Osteoblast (primary cell): ENCODE measurements at regions not wholly inside any gene's neighbourhood (a gene's known extent, or its start where the extent isn't known, plus 50 kb on each side); places are given as distances from the start of the nearest gene placed in this dataset.

Experiments used
- DNase-seq: peaks from one replicate; pipeline ENCODE4 v3.0.0; 2011; ENCODE audit warnings: low spot score, mixed read lengths; ENCODE audit not compliant: insufficient read length; ENCODE audit errors: missing footprints
- H2AFZ ChIP-seq: 2 replicates; pipeline ENCODE4 v1.6.0; 2011; ENCODE audit warnings: mild to moderate bottlenecking, low read length
- H3K27ac ChIP-seq: 2 replicates; pipeline ENCODE4 v1.5.1; 2011; ENCODE audit warnings: mild to moderate bottlenecking, low read depth, low read length, moderate library complexity
- H3K27me3 ChIP-seq: 2 replicates; pipeline ENCODE4 v1.6.0; 2012; ENCODE audit warnings: mild to moderate bottlenecking, control low read depth, inconsistent platforms, low read length, moderate library complexity; ENCODE audit not compliant: insufficient read depth
- H3K36me3 ChIP-seq: 2 replicates; pipeline ENCODE4 v1.5.1; 2011; ENCODE audit warnings: mild to moderate bottlenecking, low read length, control low read depth, moderate library complexity; ENCODE audit not compliant: insufficient read depth
- H3K4me1 ChIP-seq: 2 replicates; pipeline ENCODE4 v1.5.1; 2011; ENCODE audit warnings: mild to moderate bottlenecking, low read length, control low read depth, moderate library complexity; ENCODE audit not compliant: insufficient read depth
- H3K4me2 ChIP-seq: 2 replicates; pipeline ENCODE4 v1.6.0; 2011; ENCODE audit warnings: mild to moderate bottlenecking, low read length; ENCODE audit not compliant: insufficient read depth
- H3K4me3 ChIP-seq: fragments of 200-600 bp; sonication (generic); 3 replicates; pipeline ENCODE4 v1.5.1; 2012; ENCODE audit warnings: mild to moderate bottlenecking, low read length, inconsistent platforms; ENCODE audit not compliant: insufficient read depth
- H3K79me2 ChIP-seq: 2 replicates; pipeline ENCODE4 v1.6.0; 2012; ENCODE audit warnings: mild to moderate bottlenecking, low read length, control low read depth, inconsistent platforms; ENCODE audit not compliant: insufficient read depth
- H3K9me3 ChIP-seq: 2 replicates; pipeline ENCODE4 v1.5.1; 2011; ENCODE audit warnings: low read depth, low read length, control low read depth
- H4K20me1 ChIP-seq: 2 replicates; pipeline ENCODE4 v1.6.0; 2012; ENCODE audit warnings: mild to moderate bottlenecking, low read length, control low read depth; ENCODE audit not compliant: insufficient read depth
- TF ChIP-seq, protein P1 (sequence below): IDR thresholded peaks from 2 replicates; pipeline ENCODE4 v1.5.1; 2011; ENCODE audit warnings: mild to moderate bottlenecking, low read depth, low read length, moderate library complexity; ENCODE audit errors: extremely low read depth

DNA sequence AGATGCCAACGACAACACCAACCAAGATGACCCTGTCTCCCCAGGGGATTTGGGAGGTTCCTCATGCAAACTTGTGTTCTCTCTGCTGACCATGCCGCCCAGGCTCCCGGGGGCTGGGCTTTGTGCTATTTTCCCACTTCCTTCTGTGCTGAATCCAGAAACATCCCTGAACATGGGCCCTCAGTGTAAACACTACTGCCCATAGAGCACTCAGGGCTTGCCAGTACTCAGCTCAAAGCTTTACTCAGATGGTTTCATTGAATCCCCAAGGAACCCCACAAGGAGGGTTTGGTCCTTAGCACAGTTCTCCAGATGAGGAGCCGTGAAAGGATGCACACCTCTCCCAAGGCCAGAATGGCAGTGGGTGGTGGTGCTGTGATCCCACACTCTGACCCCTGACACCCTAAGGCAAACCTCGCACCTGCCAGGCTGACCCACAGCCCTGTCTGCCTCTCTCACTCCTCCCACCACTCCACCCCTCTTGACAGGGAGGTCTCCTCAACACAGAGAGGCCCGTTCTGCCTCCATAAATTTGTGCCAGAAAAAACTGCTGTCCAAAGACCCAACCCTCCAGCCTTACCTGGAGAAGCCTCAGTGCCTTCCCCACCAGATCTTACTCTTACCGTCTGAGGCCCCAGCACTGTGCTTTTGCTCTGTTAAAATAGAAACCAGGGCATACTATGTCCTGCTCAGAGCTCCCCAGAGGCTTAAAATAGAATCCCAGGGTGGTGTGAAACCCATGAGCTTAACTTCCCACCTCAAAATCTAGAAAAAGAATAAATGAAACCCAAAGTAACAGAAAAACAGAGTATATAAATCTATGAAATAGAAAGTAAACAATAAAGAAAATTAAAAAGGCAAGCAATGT is 283.0 kb upstream of the CDH4 start:
- H3K36me3 ChIP-seq, result no peaks in the 10 kb centered on the region
- H3K4me2 ChIP-seq, result no peak overlapping the region
- no peaks in the 10 kb centered on the region for H4K20me1 ChIP-seq
- no peak overlapping the region for H3K27ac ChIP-seq
- TF ChIP-seq, protein P1, sequence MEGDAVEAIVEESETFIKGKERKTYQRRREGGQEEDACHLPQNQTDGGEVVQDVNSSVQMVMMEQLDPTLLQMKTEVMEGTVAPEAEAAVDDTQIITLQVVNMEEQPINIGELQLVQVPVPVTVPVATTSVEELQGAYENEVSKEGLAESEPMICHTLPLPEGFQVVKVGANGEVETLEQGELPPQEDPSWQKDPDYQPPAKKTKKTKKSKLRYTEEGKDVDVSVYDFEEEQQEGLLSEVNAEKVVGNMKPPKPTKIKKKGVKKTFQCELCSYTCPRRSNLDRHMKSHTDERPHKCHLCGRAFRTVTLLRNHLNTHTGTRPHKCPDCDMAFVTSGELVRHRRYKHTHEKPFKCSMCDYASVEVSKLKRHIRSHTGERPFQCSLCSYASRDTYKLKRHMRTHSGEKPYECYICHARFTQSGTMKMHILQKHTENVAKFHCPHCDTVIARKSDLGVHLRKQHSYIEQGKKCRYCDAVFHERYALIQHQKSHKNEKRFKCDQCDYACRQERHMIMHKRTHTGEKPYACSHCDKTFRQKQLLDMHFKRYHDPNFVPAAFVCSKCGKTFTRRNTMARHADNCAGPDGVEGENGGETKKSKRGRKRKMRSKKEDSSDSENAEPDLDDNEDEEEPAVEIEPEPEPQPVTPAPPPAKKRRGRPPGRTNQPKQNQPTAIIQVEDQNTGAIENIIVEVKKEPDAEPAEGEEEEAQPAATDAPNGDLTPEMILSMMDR, result no peak
- H2AFZ ChIP-seq, result no peak overlapping the region
- no peaks in the 10 kb centered on the region for H3K4me1 ChIP-seq
- peaks cover 4% of the 10 kb centered on the region for H3K9me3 ChIP-seq
- DNase-seq, result no peak
- H3K27me3 ChIP-seq, result no peaks in the 10 kb centered on the region
- H3K79me2 ChIP-seq, result no peaks in the 10 kb centered on the region
- H3K4me3 ChIP-seq, result no peak overlapping the region

DNA sequence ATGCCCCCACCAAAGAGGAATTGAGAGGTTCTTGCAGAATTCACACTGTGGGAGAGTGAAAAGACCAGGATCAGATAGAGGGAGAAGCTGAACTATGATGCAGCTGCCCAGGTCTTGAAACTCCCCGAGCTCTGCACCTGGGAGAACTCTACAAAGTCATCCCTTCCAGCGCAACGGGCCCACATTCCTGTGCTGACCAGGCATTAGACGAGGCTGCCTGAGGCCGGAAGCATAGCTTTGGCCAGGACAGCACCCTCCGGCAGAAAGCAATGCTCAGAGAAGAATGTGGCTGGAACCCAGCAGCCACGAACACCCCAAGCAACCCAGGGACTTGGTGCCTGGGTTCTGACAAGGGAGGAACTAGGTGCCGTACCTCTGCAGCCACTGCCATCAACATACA is 281.5 kb upstream of the CDH4 start:
- DNase-seq, result no peak
- Histone ChIP-seq H3K4me1 (no peaks in the 10 kb centered on the region), H3K4me2 (no peak overlapping the region), H3K9me3 (peaks cover 4% of the 10 kb centered on the region), H4K20me1 (no peaks in the 10 kb centered on the region), H2AFZ (no peak overlapping the region), H3K27me3 (no peaks in the 10 kb centered on the region), H3K4me3 (no peak overlapping the region), H3K79me2 (no peaks in the 10 kb centered on the region), H3K36me3 (no peaks in the 10 kb centered on the region), H3K27ac (no peak overlapping the region)
- TF ChIP-seq, protein P1, result no peak

DNA sequence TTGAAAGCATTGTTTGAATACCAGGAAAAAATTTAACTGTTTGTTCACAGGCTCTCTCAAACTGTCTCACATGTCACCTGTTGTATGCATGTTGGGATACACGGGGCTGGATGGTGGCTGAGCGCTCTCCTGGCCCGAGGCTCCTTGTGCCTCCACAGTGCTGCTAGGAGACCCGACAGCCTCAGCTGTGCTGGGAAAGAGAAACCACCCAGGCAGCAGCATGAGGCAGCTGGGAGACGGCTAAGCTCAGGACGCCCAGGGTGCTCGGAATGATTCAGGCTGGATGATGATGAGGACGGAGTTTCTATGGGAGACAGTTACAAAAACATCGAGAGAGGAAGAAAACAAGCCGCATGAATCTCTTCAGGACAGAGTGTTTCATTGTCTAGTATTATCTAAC is 278.0 kb upstream of the CDH4 start:
- no peaks in the 10 kb centered on the region for H3K4me1 ChIP-seq
- H3K4me2 ChIP-seq, result no peak overlapping the region
- no peaks in the 10 kb centered on the region for H3K27me3 ChIP-seq
- H3K79me2 ChIP-seq, result no peaks in the 10 kb centered on the region
- H3K9me3 ChIP-seq, result peaks cover 4% of the 10 kb centered on the region
- H2AFZ ChIP-seq, result no peak overlapping the region
- H4K20me1 ChIP-seq, result no peaks in the 10 kb centered on the region
- no peak overlapping the region for H3K4me3 ChIP-seq
- DNase-seq, result no peak
- H3K36me3 ChIP-seq, result no peaks in the 10 kb centered on the region
- no peak overlapping the region for H3K27ac ChIP-seq
- TF ChIP-seq, protein P1, result no peak

DNA sequence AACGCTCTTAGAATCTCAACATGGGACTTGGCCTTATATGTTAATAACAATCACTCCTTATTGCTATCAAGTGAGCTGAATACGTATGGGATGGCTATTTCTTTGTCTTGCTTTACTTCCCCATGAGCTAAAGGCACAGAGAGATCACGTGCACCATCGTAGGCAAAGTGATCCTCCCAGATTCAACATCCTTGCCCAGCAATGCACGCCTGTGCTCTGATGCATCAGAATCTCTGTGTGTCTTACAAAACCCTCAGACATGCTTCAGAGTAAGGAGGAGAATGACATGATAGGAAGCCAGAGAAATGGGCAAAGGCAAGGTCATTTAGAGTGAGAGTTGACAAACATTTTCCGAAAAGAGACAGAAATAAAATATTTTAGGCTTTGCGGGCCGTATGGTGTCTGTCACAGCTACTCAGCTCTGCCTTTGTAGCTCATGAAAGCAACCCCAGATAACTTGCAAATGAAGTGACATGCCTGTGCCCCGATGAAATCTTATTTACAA is 277.6 kb upstream of the CDH4 start:
- no peaks in the 10 kb centered on the region for H3K79me2 ChIP-seq
- H3K4me2 ChIP-seq, result no peak overlapping the region
- H3K36me3 ChIP-seq, result no peaks in the 10 kb centered on the region
- H4K20me1 ChIP-seq, result no peaks in the 10 kb centered on the region
- no peak overlapping the region for H3K27ac ChIP-seq
- no peaks in the 10 kb centered on the region for H3K4me1 ChIP-seq
- TF ChIP-seq, protein P1, result no peak
- H2AFZ ChIP-seq, result no peak overlapping the region
- no peak for DNase-seq
- no peak overlapping the region for H3K4me3 ChIP-seq
- no peaks in the 10 kb centered on the region for H3K27me3 ChIP-seq
- H3K9me3 ChIP-seq, result peaks cover 4% of the 10 kb centered on the region
